GM10248 (cell line): ENCODE measurements at regions not wholly inside any gene's neighbourhood (a gene's known extent, or its start where the extent isn't known, plus 50 kb on each side); places are given as distances from the start of the nearest gene placed in this dataset.

Experiments used
- CTCF ChIA-PET: fragments of 300-600 bp; sonication (Branson Sonifier 250); formaldehyde crosslinking; extraction: SDS; loops from one replicate; lab custom pipeline; 2021; ENCODE audit warnings: antibody characterized with exemption; lab: Yijun Ruan, JAX
- POLR2A ChIA-PET: fragments of 350-650 bp; sonication (Branson Sonifier 250); formaldehyde crosslinking; extraction: SDS; loops from one replicate; lab custom pipeline; 2020; ENCODE audit warnings: antibody characterized with exemption; lab: Yijun Ruan, JAX
- DNase-seq: peaks from one replicate; pipeline ENCODE4 v3.0.0; 2012; ENCODE audit errors: extremely low spot score
- TF ChIP-seq, protein P1 (sequence below): IDR thresholded peaks from 2 replicates; pipeline ENCODE4 v1.5.1; 2012; ENCODE audit warnings: mild to moderate bottlenecking, low read depth; ENCODE audit errors: extremely low read depth, missing control alignments, control extremely low read depth

DNA sequence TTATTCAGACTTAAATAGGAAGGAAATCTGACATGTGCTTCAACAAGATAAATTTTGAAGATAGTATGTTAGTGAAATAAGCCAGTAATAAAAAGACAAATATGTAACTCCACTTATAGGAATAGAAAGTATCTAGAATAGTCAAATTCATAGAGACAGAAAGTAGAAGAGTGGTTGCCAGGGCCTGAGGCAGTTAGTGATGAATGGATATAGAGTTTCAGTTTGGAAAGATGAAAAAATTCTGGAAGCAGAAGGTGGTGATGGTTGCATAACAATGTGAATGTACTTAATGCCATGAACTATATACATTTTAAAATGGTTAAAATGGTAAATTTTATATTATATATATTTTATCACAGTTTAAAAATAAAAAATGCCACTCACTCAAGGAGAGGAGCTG lies 54.3 kb downstream of the HAND2 start:
- TF ChIP-seq, protein P1, sequence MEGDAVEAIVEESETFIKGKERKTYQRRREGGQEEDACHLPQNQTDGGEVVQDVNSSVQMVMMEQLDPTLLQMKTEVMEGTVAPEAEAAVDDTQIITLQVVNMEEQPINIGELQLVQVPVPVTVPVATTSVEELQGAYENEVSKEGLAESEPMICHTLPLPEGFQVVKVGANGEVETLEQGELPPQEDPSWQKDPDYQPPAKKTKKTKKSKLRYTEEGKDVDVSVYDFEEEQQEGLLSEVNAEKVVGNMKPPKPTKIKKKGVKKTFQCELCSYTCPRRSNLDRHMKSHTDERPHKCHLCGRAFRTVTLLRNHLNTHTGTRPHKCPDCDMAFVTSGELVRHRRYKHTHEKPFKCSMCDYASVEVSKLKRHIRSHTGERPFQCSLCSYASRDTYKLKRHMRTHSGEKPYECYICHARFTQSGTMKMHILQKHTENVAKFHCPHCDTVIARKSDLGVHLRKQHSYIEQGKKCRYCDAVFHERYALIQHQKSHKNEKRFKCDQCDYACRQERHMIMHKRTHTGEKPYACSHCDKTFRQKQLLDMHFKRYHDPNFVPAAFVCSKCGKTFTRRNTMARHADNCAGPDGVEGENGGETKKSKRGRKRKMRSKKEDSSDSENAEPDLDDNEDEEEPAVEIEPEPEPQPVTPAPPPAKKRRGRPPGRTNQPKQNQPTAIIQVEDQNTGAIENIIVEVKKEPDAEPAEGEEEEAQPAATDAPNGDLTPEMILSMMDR: no peak
- CTCF ChIA-PET: interaction anchor here (1.5 kb wide), 1 partner anchor 21 kb away, joined by 4 read pairs; no protein-coding TSS in a partner anchor

DNA sequence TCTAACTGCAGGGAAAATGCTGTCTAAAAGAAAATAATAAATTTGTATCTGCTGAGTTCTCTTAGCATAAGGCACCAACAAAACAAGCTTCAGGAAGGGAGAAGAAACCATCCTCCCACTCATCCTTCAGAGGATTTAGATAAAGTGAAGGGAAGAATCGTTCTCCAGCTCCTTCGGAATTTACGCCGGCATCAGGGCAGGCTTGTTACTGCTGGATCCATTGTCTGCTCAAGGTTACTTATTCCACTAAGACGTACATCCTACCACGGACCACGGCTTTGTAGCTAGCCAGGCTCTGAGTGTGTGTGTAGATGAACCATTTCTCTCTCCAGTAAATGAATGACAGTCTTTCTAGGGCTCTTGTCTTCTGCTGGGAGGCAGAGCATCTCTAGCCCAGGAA lies 60.4 kb downstream of the HAND2 start:
- CTCF ChIA-PET: no interaction called here
- no peak for DNase-seq
- POLR2A ChIA-PET: no interaction called here
- TF ChIP-seq, protein P1: no peak

More for the DNA sequence above, 54.3 kb downstream of the HAND2 start:
- POLR2A ChIA-PET: no interaction called here
- no peak for DNase-seq

DNA sequence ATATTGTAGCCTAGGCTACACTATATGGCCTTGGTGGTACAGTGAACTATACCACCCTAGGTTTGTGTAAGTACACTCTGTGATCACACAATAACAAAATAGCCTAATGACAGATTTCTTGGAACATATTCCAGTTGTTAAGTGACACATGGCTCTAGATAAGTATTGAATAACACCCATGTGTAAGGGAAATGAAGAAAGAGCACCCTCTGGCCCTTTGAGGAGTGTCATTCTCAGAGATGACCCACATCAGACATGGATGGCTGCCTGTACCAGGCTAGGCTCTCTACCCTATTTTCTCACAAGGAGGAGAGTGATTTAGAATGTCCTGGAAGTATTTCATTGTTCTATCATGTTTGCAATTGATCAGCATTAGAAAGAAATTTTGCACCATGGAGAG lies 61.7 kb downstream of the HAND2 start:
- ChIA-PET POLR2A (no interaction called here), CTCF (no interaction called here)
- TF ChIP-seq, protein P1: no peak
- no peak for DNase-seq

DNA sequence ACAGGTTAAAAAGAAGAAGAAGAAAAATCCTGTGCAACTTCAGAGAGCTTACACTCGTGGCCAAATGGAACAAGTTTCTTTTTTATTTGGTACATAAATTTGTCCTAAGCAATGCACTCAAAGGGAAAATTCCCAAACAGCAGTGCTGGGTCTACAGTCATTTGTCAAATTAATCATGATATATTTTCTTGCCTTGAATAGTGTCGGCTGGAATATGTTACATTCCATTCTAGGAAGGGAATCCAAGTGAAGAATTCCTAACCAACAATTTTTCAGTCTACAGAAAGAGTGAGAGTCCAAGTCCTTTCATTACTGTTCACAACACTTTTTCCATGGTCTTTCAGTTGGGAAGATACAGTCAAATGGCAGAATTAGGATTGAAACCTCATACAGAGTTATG lies 63.9 kb downstream of the HAND2 start:
- TF ChIP-seq, protein P1: no peak
- DNase-seq: no peak
- CTCF ChIA-PET: no interaction called here
- POLR2A ChIA-PET: no interaction called here

DNA sequence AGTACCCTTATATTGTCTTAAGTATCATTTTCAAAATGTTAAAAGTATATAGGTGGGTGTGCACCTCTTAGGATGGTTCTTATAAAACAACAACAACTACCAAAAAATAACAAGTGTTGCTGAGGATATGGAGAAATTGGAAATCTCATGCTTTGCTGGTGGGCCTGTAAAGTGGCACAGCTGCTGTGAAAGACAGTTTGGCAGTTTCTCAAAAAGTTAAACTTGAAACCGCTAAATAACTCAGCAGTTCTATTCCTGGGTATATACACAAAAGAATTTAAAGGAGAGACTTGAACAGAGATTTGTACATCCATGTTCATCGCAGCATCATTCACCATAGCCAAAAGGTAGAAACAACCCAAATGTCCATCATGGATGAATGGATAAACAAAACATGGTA lies 65.5 kb downstream of the HAND2 start:
- DNase-seq: no peak
- TF ChIP-seq, protein P1: no peak
- CTCF ChIA-PET: no interaction called here
- POLR2A ChIA-PET: no interaction called here

DNA sequence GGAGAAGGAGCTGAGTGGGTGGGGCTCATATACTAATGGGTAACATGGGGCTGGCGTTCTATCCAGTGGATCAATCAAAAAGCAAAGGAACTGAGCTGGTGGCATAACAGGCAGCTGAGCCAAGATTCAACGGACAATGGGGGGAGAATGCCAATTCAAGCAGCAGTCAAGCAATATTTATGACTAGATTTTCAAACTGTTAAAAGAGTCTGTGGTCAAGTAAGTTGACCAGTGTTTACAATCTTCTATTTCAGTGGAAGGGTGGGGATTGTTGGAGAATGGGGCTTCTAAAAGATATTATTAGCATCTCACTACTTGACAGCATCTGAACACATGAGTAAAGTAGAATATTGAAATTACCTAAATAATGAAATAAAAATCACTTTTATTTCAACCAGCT lies 64.9 kb upstream of the SCRG1 start:
- TF ChIP-seq, protein P1: no peak
- ChIA-PET CTCF (interaction anchor here (0.7 to 1.7 kb wide), 5 partner anchors 9 to 162 kb away, joined by 3 to 6 read pairs (median 3); no protein-coding TSS in a partner anchor), POLR2A (no interaction called here)
- no peak for DNase-seq
